GM12878 (cell line): ENCODE measurements at regions not wholly inside any gene's neighbourhood (a gene's known extent, or its start where the extent isn't known, plus 50 kb on each side); places are given as distances from the start of the nearest gene placed in this dataset.

ENCODE experiments used
- ATAC-seq: fragments of 200-7000 bp; cut with Tn5 transposase; 3 replicates; pipeline ENCODE4 v1.9.1; 2020; ENCODE audit warnings: mild to moderate bottlenecking, moderate library complexity
- BruUV-seq: library from RNA; stranded (reverse); fragments of 400-500 nt; replicated peaks from 2 replicates; lab custom pipeline; 2021; lab: Mats Ljungman, UMichigan
- CTCF ChIA-PET: fragments of 300-600 bp; sonication (Branson Sonifier 250); formaldehyde crosslinking; extraction: SDS; loops from one replicate; lab custom pipeline; 2021; ENCODE audit warnings: inconsistent platforms; lab: Yijun Ruan, JAX
- POLR2A ChIA-PET: fragments of 350-600 bp; formaldehyde crosslinking; extraction: SDS; loops from one replicate; lab custom pipeline; 2021; ENCODE audit warnings: inconsistent platforms; lab: Charles Lee
- RAD21 ChIA-PET: fragments of 300-600 bp; sonication (Branson Sonifier 250); formaldehyde crosslinking; loops from one replicate; lab custom pipeline; 2023; ENCODE audit warnings: antibody characterized with exemption; ENCODE audit not compliant: unreplicated experiment; lab: Charles Lee
- SMC1A ChIA-PET: fragments of 300-600 bp; sonication (Branson Sonifier 250); formaldehyde crosslinking; loops from one replicate; lab custom pipeline; 2023; ENCODE audit not compliant: unreplicated experiment, uncharacterized antibody; lab: Charles Lee
- DNase-seq: peaks from one replicate; pipeline ENCODE4 v3.0.0-alpha.2; 2011; ENCODE audit warnings: low read depth, low spot score
- FAIRE-seq: peaks from 3 replicates; lab custom pipeline; 2011; peaks lifted over from hg19 to GRCh38; lab: Jason Lieb, UNC
- H2AFZ ChIP-seq: 2 replicates; pipeline ENCODE4 v1.6.0; 2011; ENCODE audit warnings: low read depth, low read length, control low read depth; ENCODE audit not compliant: control insufficient read depth
- H3K27ac ChIP-seq: 2 replicates; pipeline ENCODE4 v1.5.1; 2011; ENCODE audit warnings: control low read depth; ENCODE audit not compliant: control insufficient read depth, insufficient read depth
- H3K27me3 ChIP-seq, 2 experiments: replicated peaks in 1 of 2; 2 replicates each; pipeline versions ENCODE4 v1.6.0 to v1.6.1; 2011; ENCODE audit warnings: low read length in 1 of 2; ENCODE audit not compliant: control insufficient read depth in 2 of 2, insufficient read depth in 2 of 2
- H3K36me3 ChIP-seq, 2 experiments: 2 replicates each; pipeline ENCODE4 v1.5.1; 2011; ENCODE audit warnings: low read length in 1 of 2; ENCODE audit not compliant: control insufficient read depth in 2 of 2, insufficient read depth in 2 of 2
- H3K4me1 ChIP-seq: 2 replicates; pipeline ENCODE4 v1.6.1; 2011; ENCODE audit warnings: mild to moderate bottlenecking, low read length, moderate library complexity, mixed read lengths; ENCODE audit not compliant: control insufficient read depth, insufficient read depth
- H3K4me2 ChIP-seq: 2 replicates; pipeline ENCODE4 v1.6.0; 2011; ENCODE audit warnings: control low read depth; ENCODE audit not compliant: control insufficient read depth, insufficient read depth
- H3K4me3 ChIP-seq: fragments of 200-600 bp; sonication (generic); 2 replicates; pipeline ENCODE4 v1.5.1; 2016
- H3K79me2 ChIP-seq: 2 replicates; pipeline ENCODE4 v1.6.0; 2011; ENCODE audit warnings: low read length; ENCODE audit not compliant: control insufficient read depth, insufficient read depth
- H3K9ac ChIP-seq: 2 replicates; pipeline ENCODE4 v1.8.0; 2011; ENCODE audit warnings: low read length, control low read depth, mixed read lengths; ENCODE audit not compliant: control insufficient read depth, insufficient read depth
- H3K9me3 ChIP-seq: replicated peaks from 3 replicates; pipeline ENCODE4 v1.5.1; 2011; ENCODE audit warnings: mild to moderate bottlenecking, low read length; ENCODE audit not compliant: control insufficient read depth, insufficient read depth
- H4K20me1 ChIP-seq: 2 replicates; pipeline ENCODE4 v1.6.0; 2011; ENCODE audit not compliant: control insufficient read depth, insufficient read depth
- CHD2 ChIP-seq: IDR thresholded peaks from 2 replicates; pipeline ENCODE4 v1.6.1; 2011; ENCODE audit warnings: low read depth, low read length, improper control_type of control experiment, borderline replicate concordance
- E4F1 ChIP-seq: fragments of 450-650 bp; IDR thresholded peaks from 2 replicates; pipeline ENCODE4 v1.6.1; 2018; ENCODE audit warnings: borderline replicate concordance, mild to moderate bottlenecking; ENCODE audit not compliant: partially characterized antibody
- MTA2 ChIP-seq: fragments of 450-650 bp; IDR thresholded peaks from 2 replicates; pipeline ENCODE4 v1.6.1; 2016; ENCODE audit warnings: low read depth, mild to moderate bottlenecking, moderate library complexity
- NFYA ChIP-seq: IDR thresholded peaks from 2 replicates; pipeline ENCODE4 v1.6.1; 2011; ENCODE audit warnings: low read depth, mild to moderate bottlenecking, low read length, improper control_type of control experiment, borderline replicate concordance
- ZNF274 ChIP-seq: IDR thresholded peaks from one replicate; pipeline ENCODE4 v1.8.0; 2011; ENCODE audit not compliant: insufficient read length, insufficient read depth
- ZZZ3 ChIP-seq: IDR thresholded peaks from 2 replicates; pipeline ENCODE4 v1.6.1; 2011; ENCODE audit warnings: low read depth; ENCODE audit not compliant: control insufficient read depth, insufficient read length
- WGBS: methylation state at CpG from one replicate; pipeline ENCODE4 v1.1.6; 2016; ENCODE audit warnings: low lambda C conversion rate; ENCODE audit not compliant: insufficient replicate concordance, insufficient coverage; ENCODE audit errors: missing lambda C conversion rate; 5-methylcytosine and 5-hydroxymethylcytosine counted together
- in situ Hi-C: fragments of 300-500 bp; cut with MboI; formaldehyde crosslinking; loops from 9 replicates; pipeline ENCODE4 v1.14.3; 2018; ENCODE audit warnings: mixed read lengths
- intact Hi-C: fragments of 100-400 bp; cut with micrococcal nuclease; formaldehyde crosslinking; loops from one replicate; pipeline ENCODE4 v1.14.2; 2022; ENCODE audit not compliant: unreplicated experiment

- no peak for TF ChIP-seq NFYA
- TF ChIP-seq MTA2 = no peak
- TF ChIP-seq CHD2 = no peak
These were observed 350.9 kb upstream of the TNRC6C start (continued) for GRCh38 chr17:77607606-77608005.

- DNase-seq = no peak
- ChIA-PET SMC1A (no interaction called here), RAD21 (no interaction called here), CTCF (no interaction called here), POLR2A (no interaction called here)
- intact Hi-C loops (no loop called here), in situ Hi-C loops (no loop called here)
- BruUV-seq = no TSS peak
- Histone ChIP-seq H3K4me2 (no peak overlapping the region), H3K4me1 (peaks cover 7% of the 10 kb centered on the region), H3K27ac (no peak overlapping the region), H2AFZ (no peak overlapping the region), H4K20me1 (no peaks in the 10 kb centered on the region), H3K27me3 (no peaks in the 10 kb centered on the region), H3K9ac (no peak overlapping the region), H3K9me3 (peaks cover 2% of the 10 kb centered on the region; the same call in 2 of the 3 replicates), H3K79me2 (no peaks in the 10 kb centered on the region), H3K36me3 (no peaks in the 10 kb centered on the region), H3K4me3 (no peak overlapping the region)
- WGBS = 85% methylated on average over 10 of the region's 10 CpGs
- TF ChIP-seq ZZZ3 (no peak), E4F1 (no peak), ZNF274 (no peak)
- ATAC-seq = no peak
- FAIRE-seq = no peak
These were observed 350.1 kb upstream of the TNRC6C start for GRCh38 chr17:77608431-77608830.
